Uterus (tissue), 2 donors: ENCODE measurements at regions not wholly inside any gene's neighbourhood (a gene's known extent, or its start where the extent isn't known, plus 50 kb on each side); places are given as distances from the start of the nearest gene placed in this dataset.

Experiments used
- CTCF ChIP-seq, 4 experiments: fragments of 200-600 bp in 2 of 4; fragments of 450-650 bp in 2 of 4; sonication (generic) in 2 of 4; IDR thresholded peaks; one replicate each; pipeline ENCODE4 v1.5.1; 2016 to 2019; ENCODE audit warnings: antibody characterized with exemption in 4 of 4, mild to moderate bottlenecking in 2 of 4, moderate library complexity in 1 of 4
- POLR2A ChIP-seq, 2 donors: fragments of 450-650 bp; IDR thresholded peaks; one replicate each; pipeline ENCODE4 v1.6.1; 2016; ENCODE audit warnings: antibody characterized with exemption in 2 of 2, mild to moderate bottlenecking in 1 of 2, moderate library complexity in 1 of 2

DNA sequence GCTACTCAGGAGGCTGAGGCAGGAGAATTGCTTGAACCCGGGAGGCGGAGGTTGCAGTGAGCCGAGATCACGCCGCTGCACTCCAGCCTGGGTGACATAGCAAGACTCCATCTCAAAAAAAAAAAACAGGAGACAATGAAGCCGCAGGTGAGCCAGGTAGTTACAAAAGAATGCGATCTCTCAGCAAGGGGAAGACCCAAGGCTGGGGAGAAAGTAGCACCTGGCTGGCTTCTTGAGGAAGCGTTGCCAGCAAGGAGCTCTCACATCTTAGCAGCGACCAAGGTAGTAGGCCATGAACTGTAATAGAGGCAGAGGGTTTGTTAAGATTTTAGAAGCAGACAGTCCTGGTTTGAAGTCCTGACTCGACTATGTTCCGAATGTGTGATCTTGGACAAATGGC is 175.0 kb downstream of the AIPL1 start:
- no peak for TF ChIP-seq POLR2A (IDR thresholded peaks at IDR 0.05)
- TF ChIP-seq CTCF (IDR thresholded peaks at IDR 0.05) = no peak
